ENCODE measurements at regions not wholly inside any gene's neighbourhood (a gene's known extent, or its start where the extent isn't known, plus 50 kb on each side); places are given as distances from the start of the nearest gene placed in this dataset.

- no peak for DNase-seq (ENCODE audit: low read depth)
Measured at GRCh38 chr6:45830441-45831139, 185.1 kb downstream of the CLIC5 start.

- no peak for DNase-seq (ENCODE audit: low read depth)
Measured at GRCh38 chr6:45829873-45830272, 185.8 kb downstream of the CLIC5 start.

GRCh38 chr6:45827952-45828530 lies 187.6 kb downstream of the CLIC5 start:
- DNase-seq (ENCODE audit: low read depth), result no peak

DNA sequence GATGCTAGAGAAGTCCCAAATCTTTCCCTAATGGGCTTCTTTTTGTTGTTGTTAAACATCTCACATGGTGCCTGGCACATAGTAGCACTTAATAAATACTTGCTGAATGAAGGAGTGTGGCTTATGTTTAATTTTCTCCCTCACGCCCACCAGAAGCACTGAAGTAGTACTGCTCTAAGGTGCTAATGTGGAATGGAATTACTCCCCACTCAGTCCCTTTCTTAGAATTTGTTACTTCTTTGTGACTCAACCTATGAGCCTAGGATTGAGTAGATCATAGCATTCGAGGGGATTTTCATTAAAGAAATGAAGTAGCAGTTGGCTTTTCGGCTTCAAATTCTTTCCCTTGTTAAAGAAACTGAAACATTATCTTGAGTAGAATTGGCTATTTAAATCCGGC lies 192.8 kb downstream of the CLIC5 start:
- DNase-seq (ENCODE audit: low read depth), result no peak

DNA sequence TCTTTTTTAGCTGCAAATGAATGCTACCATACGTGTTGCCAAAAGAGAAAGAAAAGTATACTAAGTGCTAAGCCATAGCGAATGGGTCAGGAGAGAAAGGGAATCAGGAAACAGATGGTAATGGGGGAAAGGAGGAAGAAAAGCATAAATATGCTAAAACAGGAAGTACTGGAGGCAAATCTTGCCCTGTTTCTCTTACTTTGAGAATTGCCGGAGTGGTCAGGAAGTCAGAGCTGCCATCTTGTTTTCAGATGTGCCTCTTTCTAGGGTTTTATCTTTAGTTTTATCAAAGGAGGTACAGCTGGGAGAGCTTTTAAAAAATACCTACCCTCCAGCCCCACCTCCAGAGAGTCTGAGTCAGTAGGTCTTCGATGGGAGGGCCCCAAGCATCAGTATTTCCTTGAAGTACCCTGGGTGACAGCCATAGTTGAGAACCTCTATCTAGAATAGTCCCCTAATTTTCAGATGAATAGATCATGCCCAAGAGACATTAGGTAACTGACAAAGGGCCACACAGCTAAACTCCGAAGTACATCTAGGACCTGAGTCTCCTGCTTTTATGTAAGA lies 193.3 kb downstream of the CLIC5 start:
- no peak for DNase-seq (ENCODE audit: low read depth)

GRCh38 chr6:45818655-45819054 lies 197.0 kb downstream of the CLIC5 start:
- no peak for DNase-seq (ENCODE audit: low read depth)

DNA sequence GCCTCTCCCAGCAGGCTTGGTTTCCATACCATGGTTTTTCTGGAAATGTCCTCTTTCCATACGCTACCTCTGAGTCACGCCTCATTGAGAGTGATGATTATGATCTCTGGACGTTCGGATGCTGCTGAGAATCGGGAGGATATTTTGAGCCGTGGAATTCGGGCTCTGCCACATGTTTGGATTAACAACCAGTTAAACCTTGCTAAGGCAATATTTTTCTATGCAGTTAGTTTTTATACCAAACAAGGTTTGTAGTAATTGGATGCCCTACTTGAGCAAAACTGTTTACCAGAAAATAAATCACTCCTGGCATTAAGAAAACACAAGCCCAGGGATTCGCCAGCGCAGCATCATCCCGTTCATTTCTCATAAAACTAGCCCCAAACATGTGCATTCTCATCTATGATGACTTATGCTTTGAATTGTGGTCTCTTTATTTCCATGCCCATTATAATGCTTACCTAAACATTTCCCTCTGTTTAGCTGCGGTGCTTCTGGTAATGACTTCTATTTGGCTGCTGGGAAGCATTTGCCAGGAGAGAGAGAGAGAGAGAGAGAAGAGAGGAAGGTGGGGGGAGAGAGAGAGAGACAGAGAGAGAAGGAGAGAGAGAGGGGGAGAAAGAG lies 198.9 kb downstream of the CLIC5 start:
- DNase-seq (ENCODE audit: low read depth), result no peak

DNA sequence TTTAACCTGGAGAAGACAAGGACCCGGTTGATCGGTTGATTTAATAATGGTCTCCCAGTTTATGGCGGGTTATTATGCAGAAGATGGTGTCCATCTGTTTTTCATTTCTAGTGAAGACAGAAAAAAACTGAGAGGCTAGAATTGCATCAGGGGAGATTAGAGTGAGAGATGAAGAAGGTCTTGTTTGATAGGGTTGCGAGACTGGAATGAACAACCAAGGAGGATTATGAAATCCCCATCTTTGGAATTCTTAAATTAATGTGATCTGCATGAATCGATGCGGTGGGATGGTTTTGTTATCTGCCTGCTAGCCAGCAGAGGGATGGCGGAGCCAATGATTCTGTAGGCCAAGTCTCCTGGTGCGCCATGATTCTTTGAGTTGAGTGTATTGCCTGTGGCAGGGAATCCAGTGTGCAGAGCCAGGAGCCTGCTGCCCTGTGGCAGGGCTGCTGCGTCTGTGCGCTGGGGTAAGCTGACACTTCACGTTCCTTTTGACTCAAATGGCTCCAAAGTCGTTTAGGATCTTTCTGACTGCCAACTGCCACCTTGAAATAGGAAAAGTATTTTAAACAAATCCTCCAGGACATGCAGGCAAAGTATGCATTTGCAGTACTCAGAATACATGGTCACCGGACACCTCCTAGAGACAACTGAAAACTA lies 200.1 kb downstream of the CLIC5 start:
- DNase-seq (ENCODE audit: low read depth), result no peak

DNA sequence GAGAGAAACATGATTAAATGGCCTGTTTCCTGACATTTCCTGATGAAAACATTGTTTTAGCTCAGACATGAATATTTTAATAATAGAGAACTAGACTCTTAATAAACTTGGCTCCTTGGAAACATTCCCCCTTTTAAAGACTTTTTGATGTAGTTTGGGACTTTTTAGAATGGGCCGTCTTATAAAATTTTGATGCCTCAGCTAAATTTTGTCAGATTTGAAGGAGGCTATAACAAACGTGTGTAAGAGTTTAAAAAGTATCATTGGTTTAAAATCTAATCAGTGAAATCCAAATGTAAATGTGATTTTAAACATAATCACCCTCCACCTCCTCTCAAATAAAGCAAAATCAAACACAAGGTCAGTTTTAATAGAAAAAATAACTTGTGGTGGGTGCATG lies 200.9 kb downstream of the CLIC5 start:
- no peak for DNase-seq (ENCODE audit: low read depth)

GRCh38 chr6:45813943-45814342 lies 201.7 kb downstream of the CLIC5 start:
- no peak for DNase-seq (ENCODE audit: low read depth)

- no peak for DNase-seq (ENCODE audit: low read depth)
Measured at GRCh38 chr6:45812922-45813321, 202.7 kb downstream of the CLIC5 start.

DNA sequence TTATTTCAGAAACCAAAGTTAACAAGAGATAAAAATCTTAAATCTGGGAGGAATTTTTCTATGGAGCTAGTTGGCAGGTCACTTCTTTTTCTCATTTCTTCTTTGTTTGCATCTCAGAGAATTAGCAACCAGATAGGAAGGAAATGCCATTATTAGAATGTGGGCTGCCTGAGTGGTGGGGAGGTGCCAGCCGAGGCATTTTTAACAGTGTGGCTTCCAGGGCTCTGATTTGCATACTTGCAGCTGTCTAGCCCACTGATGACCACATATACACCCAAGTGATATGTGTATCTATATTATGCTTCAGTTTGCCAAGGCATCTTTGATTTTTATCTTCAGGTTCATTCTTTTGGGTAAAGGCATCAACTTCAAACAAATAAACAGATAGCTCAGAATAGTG lies 206.7 kb downstream of the CLIC5 start:
- DNase-seq (ENCODE audit: low read depth), result no peak

DNA sequence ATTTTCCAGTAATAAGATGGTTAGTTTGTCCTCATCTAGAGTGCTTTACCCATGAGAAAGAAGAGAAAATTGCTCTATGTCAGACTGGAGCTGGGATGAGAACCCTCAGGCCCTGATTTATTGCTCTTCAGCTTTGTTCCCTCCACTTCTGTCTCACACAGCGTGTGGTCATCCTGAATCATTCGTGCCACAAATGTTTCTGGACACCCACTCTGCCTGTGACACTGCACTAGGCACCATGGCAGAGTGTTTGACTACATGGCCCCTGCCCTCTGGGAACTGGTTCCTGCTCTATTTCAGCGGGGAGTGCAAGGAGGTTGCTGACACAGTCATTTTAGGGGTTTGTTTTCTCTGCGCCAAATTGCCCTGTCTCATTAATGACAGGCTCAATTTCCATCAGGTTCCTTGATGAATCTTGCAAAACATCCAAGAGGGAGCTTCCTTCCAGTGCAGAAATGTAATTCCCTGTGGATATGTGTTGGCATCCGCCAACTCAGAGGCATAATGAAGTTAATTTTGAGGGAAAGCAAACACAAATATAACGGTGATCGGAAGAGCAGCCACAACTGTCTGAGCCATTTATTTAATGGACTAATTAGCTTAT lies 207.5 kb downstream of the CLIC5 start:
- DNase-seq (ENCODE audit: low read depth), result no peak

DNA sequence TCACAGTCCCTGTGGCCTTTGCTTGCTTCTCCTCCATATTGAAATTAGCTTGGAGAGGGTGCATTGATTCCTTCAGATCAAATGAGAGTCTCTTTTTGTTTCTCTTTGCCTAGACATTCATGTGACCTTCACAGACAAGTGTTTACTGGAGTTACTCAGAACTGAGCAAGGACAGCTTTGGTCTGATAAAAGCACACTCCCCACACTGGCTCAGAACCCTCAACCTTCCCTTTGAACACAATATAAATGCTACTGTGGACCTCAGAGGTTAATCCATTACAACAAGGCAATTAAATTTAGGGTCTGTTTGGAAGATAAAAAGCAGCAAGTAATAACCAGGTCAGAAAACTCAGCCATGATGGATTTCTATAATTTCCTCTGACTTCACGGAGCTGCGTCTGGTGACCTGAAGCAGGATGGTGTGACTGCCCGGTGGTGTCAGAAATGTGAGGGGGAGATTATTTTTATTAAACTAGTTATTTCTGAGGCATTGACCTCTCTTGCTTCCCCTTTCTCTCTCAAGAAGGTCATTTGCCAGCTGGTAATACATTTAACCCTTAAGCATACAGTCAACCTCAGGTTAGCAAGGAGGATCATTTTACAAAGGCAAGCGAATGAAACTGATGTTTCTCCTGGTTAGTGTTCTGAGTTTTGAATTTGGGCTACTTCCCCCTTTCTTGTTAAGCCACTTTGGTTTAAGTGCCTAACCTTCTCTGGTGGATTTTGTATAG lies 208.2 kb downstream of the CLIC5 start:
- no peak for DNase-seq (ENCODE audit: low read depth)

GRCh38 chr6:45806172-45806571 lies 209.5 kb downstream of the CLIC5 start:
- no peak for DNase-seq (ENCODE audit: low read depth)

DNA sequence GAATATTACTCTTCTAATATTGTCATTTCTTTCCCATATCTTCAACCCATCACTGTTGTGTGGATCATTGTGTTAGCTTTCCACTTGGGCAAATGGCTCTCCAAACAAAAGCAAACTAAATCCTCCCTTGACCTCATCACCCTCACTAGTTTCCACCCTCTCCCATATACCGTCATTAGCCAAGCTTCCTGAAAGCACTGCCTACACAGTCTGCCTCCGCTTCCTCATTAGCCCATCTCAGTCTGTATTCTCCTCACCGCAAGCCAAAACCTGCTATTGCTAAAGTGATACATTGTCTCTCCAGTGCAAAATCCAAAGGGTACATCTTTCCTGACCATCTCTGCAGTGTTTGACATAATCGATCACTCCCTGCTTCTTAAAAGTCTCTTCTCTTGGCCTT lies 212.6 kb downstream of the CLIC5 start:
- DNase-seq (ENCODE audit: low read depth), result no peak

GRCh38 chr6:45801471-45802289 lies 214.0 kb downstream of the CLIC5 start:
- DNase-seq (ENCODE audit: low read depth), result no peak

DNA sequence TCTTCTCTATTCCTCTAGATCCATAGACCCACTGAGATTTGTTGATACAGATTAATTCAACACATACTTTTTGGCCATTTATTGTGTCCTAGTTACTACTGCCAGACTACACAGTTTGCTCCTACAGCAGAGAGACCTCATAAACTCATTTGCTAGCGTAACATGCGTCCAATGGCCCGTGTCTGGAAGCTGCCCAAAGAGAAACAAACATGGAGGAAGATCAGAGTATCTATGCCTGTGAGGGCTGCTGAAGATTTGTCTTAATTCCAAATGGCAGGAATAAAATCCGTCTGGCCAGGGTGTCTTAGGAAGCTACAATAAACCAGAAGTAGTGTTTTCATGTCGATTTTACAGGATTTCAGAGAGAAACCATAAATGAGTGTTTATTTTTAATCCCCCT lies 214.7 kb downstream of the CLIC5 start:
- no peak for DNase-seq (ENCODE audit: low read depth)

- DNase-seq (ENCODE audit: low read depth), result no peak
Measured at GRCh38 chr6:45795678-45796077, 220.0 kb downstream of the CLIC5 start.

- DNase-seq (ENCODE audit: low read depth), result no peak
Measured at GRCh38 chr6:45794465-45794864, 221.2 kb downstream of the CLIC5 start.
